CD4-positive, alpha-beta T cell (primary cell): ENCODE measurements at regions not wholly inside any gene's neighbourhood (a gene's known extent, or its start where the extent isn't known, plus 50 kb on each side); places are given as distances from the start of the nearest gene placed in this dataset.

Experiments
- ATAC-seq: fragments of 200-7000 bp; cut with Tn5 transposase; one replicate; pipeline ENCODE4 v1.10.0; 2022; ENCODE audit warnings: mild to moderate bottlenecking; ENCODE audit not compliant: poor library complexity
- CTCF ChIA-PET: fragments of 350-600 bp; sonication (Branson Sonifier 250); formaldehyde crosslinking; loops from one replicate; lab custom pipeline; 2021; ENCODE audit warnings: antibody characterized with exemption, inconsistent platforms; lab: Charles Lee
- POLR2A ChIA-PET: fragments of 350-600 bp; sonication (Branson Sonifier 250); formaldehyde crosslinking; loops from one replicate; lab custom pipeline; 2021; ENCODE audit warnings: antibody characterized with exemption, inconsistent platforms; lab: Charles Lee
- DNase-seq, 14 experiments: peaks; one replicate each; pipeline ENCODE4 v3.0.0-alpha.2; 2013 to 2020; ENCODE audit warnings: mixed read lengths in 2 of 14
- H3K27ac ChIP-seq, 2 donors: one replicate each; pipeline versions ENCODE4 v1.5.1 to v1.7.0; 2013; ENCODE audit warnings: low read length in 2 of 2, low read depth in 1 of 2, mild to moderate bottlenecking in 1 of 2
- H3K27me3 ChIP-seq, 2 experiments: 1 replicate in 1 of 2; 2 replicates in 1 of 2; pipeline versions ENCODE4 v1.6.1 to v1.7.0; 2013; ENCODE audit warnings: low read length in 2 of 2, control low read depth in 1 of 2, mild to moderate bottlenecking in 1 of 2, moderate library complexity in 1 of 2; ENCODE audit not compliant: insufficient read depth in 2 of 2, control insufficient read depth in 1 of 2
- H3K36me3 ChIP-seq: one replicate; pipeline ENCODE4 v1.6.1; 2013; ENCODE audit warnings: low read length, control low read depth; ENCODE audit not compliant: insufficient read depth
- H3K4me1 ChIP-seq: one replicate; pipeline ENCODE4 v1.6.1; 2013; ENCODE audit warnings: low read length, control low read depth; ENCODE audit not compliant: insufficient read depth
- H3K4me3 ChIP-seq: one replicate; pipeline ENCODE4 v1.5.1; 2013; ENCODE audit warnings: mild to moderate bottlenecking, low read length, moderate library complexity
- H3K9me3 ChIP-seq, 2 experiments: 1 replicate in 1 of 2; 2 replicates in 1 of 2; pipeline versions ENCODE4 v1.6.1 to v1.7.0; 2013; ENCODE audit warnings: low read length in 2 of 2, mild to moderate bottlenecking in 2 of 2, control low read depth in 1 of 2, moderate library complexity in 1 of 2; ENCODE audit not compliant: control insufficient read depth in 1 of 2, insufficient read depth in 1 of 2
- H3K27ac Mint-ChIP-seq: one replicate; pipeline ENCODE4 v1.8.0; 2020; ENCODE audit warnings: mixed read lengths
- H3K27me3 Mint-ChIP-seq: one replicate; pipeline ENCODE4 v1.8.0; 2021; ENCODE audit warnings: mixed read lengths
- H3K36me3 Mint-ChIP-seq: one replicate; pipeline ENCODE4 v1.8.0; 2021; ENCODE audit warnings: low read depth, mixed read lengths
- H3K4me1 Mint-ChIP-seq: one replicate; pipeline ENCODE4 v1.8.0; 2021; ENCODE audit warnings: low read depth, mixed read lengths
- H3K4me3 Mint-ChIP-seq: one replicate; pipeline ENCODE4 v1.8.0; 2020; ENCODE audit warnings: mild to moderate bottlenecking, mixed read lengths
- H3K9me3 Mint-ChIP-seq: one replicate; pipeline ENCODE4 v1.8.0; 2020; ENCODE audit warnings: mixed read lengths
- CTCF ChIP-seq: fragments of 200-600 bp; IDR thresholded peaks from one replicate; pipeline ENCODE4 v1.8.0; 2022; ENCODE audit warnings: antibody characterized with exemption, mild to moderate bottlenecking
- intact Hi-C, 2 experiments: fragments of 100-400 bp; cut with DNase I in 1 of 2; cut with micrococcal nuclease in 1 of 2; formaldehyde crosslinking; loops; one replicate each; pipeline versions ENCODE4 v1.15.1 to v1.9.0; 2023 to 2025; cut with DNase I, micrococcal nuclease

- no peaks in the 10 kb centered on the region for H3K27me3 ChIP-seq
- no peaks in the 10 kb centered on the region for H3K4me1 ChIP-seq
- Mint-ChIP-seq H3K36me3 (no peaks in the 10 kb centered on the region), H3K27me3 (no peaks in the 10 kb centered on the region), H3K4me3 (no peak overlapping the region), H3K4me1 (no peaks in the 10 kb centered on the region), H3K27ac (no peak overlapping the region), H3K9me3 (peaks cover 4% of the 10 kb centered on the region)
- no peak overlapping the region for H3K4me3 ChIP-seq
- DNase-seq (no peak), ATAC-seq (no peak)
- intact Hi-C loops: no loop called here
- no peak for TF ChIP-seq CTCF
- ChIA-PET CTCF (no interaction called here), POLR2A (no interaction called here)
- H3K36me3 ChIP-seq: no peaks in the 10 kb centered on the region
- peaks cover 0 to 5% of the 10 kb centered on the region in 2 experiments for H3K9me3 ChIP-seq
- no peak overlapping the region for H3K27ac ChIP-seq
Observed at GRCh38 chr11:26847459-26847858, 125.6 kb upstream of the SLC5A12 start.

DNA sequence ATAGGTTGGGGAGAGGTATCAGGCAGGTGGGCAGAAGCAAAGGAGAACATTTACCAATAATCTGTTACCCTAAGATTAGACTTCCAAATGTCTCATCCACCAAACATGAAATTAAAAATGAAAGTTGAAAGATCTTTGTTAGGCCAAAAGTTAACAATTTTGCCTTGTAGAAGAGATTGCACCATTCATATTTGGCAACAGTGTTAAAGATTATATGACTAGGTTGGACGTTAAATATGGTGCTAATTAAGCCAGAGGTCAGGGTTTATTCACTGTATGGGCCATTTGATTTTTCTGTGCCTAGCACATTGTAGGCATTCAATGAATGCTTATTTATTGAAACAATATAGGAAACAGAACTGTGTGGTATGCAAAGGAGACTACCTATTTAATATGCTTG is 126.1 kb upstream of the SLC5A12 start:
- Histone ChIP-seq H3K4me3 (no peak overlapping the region), H3K4me1 (no peaks in the 10 kb centered on the region), H3K27me3 (no peaks in the 10 kb centered on the region), H3K9me3 (peaks cover 0 to 5% of the 10 kb centered on the region in 2 experiments), H3K27ac (no peak overlapping the region), H3K36me3 (no peaks in the 10 kb centered on the region)
- H3K27ac Mint-ChIP-seq: no peak overlapping the region
- H3K4me3 Mint-ChIP-seq: no peak overlapping the region
- TF ChIP-seq CTCF: no peak
- ATAC-seq (no peak), DNase-seq (no peak)
- CTCF ChIA-PET: no interaction called here
- POLR2A ChIA-PET: no interaction called here
- H3K4me1 Mint-ChIP-seq: no peaks in the 10 kb centered on the region
- no peaks in the 10 kb centered on the region for H3K36me3 Mint-ChIP-seq
- peaks cover 4% of the 10 kb centered on the region for H3K9me3 Mint-ChIP-seq
- intact Hi-C loops: no loop called here
- H3K27me3 Mint-ChIP-seq: no peaks in the 10 kb centered on the region

- Mint-ChIP-seq H3K36me3 (no peaks in the 10 kb centered on the region), H3K4me3 (no peak overlapping the region), H3K27ac (no peak overlapping the region), H3K27me3 (no peaks in the 10 kb centered on the region), H3K9me3 (peaks cover 6% of the 10 kb centered on the region), H3K4me1 (no peaks in the 10 kb centered on the region)
- no peaks in the 10 kb centered on the region for H3K36me3 ChIP-seq
- CTCF ChIA-PET: no interaction called here
- TF ChIP-seq CTCF: no peak
- DNase-seq: no peak
- intact Hi-C loops: no loop called here
- peaks cover 0 to 5% of the 10 kb centered on the region in 2 experiments for H3K9me3 ChIP-seq
- H3K27ac ChIP-seq: no peak overlapping the region
- no peak overlapping the region for H3K4me3 ChIP-seq
- ATAC-seq: no peak
- no peaks in the 10 kb centered on the region for H3K4me1 ChIP-seq
- H3K27me3 ChIP-seq: no peaks in the 10 kb centered on the region
- POLR2A ChIA-PET: no interaction called here
Observed at GRCh38 chr11:26849036-26849435, 127.2 kb upstream of the SLC5A12 start.
